CD4-positive, alpha-beta T cell treated with Interleukin-15 for 1 hour (primary cell): ENCODE measurements at regions not wholly inside any gene's neighbourhood (a gene's known extent, or its start where the extent isn't known, plus 50 kb on each side); places are given as distances from the start of the nearest gene placed in this dataset.

ENCODE experiments used
- DNase-seq: peaks from one replicate; pipeline ENCODE4 v3.0.0-alpha.2; 2020

DNA sequence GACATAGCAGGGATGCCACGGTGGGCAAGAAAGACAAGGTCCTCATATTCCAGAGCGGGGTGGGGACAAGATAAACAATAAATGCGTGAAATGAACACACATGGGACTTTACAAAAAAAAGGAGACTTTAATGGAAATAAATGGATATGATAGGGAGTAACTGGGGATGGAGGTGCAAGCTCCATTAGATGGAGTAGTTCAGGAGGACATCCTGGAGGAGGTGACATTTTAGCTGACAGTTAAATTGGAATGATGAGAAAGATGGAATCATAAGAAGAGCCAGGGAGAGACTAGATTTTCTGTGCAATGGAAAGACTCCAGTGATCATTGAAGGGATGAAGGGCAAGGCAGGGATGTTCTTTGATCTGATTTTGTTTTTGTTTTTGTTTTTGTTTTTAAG is 83.6 kb upstream of the MYL10 start:
- DNase-seq = no peak

DNA sequence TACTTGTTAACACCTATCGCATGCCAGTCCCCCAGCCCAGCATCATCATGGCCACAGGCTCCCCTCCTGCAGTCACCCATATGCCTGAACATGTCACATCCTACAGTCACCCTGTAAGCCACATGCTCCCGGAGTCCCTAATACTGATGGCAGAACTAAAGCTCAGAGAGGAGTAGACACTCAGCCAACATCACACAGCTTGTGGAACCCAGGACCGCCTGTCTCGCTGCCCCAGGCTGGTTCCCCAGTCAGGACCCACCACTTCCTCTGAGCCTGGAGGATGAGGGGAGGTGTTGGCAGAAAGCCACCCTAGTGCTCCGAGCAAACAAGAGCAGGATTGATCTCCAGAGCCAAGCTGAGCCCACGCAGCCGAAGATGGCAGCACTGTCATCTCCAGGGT is 85.0 kb upstream of the MYL10 start:
- DNase-seq = no peak

DNA sequence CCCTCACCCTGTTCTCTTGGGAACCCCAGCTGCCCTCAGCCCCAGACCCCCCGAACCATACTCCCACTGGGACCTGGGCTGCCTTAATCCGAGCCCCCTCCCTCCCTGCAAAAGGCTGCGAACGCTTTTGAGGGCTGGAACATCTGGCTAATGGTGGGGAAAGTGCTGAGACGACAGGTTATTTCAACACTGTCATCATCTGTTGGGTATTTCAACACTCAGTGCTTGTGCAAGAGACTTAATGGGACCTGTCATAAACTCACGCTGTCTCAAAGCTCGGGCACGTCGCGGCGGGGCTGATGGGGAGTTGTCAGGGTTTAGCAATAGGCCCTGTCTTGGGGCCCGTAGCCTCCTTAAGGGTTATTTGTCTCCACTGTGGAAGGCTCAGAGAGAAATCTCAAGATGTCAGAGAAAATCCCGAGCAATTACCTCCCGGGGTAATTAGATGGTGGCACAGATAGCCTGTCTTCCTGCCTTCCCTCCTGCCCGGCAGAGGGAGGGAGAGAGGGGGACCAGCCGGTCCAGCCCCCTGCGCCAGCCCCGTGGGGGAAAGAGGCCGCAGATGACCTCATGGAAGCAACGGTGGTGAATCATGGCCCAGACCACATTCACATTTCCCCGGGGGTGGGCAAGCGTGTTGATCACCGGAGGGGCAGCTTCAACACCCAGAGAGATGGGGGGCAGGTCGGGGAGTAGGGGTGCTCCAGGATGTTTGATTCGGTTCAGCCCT is 88.7 kb upstream of the MYL10 start:
- DNase-seq = peak; percentile 78

DNA sequence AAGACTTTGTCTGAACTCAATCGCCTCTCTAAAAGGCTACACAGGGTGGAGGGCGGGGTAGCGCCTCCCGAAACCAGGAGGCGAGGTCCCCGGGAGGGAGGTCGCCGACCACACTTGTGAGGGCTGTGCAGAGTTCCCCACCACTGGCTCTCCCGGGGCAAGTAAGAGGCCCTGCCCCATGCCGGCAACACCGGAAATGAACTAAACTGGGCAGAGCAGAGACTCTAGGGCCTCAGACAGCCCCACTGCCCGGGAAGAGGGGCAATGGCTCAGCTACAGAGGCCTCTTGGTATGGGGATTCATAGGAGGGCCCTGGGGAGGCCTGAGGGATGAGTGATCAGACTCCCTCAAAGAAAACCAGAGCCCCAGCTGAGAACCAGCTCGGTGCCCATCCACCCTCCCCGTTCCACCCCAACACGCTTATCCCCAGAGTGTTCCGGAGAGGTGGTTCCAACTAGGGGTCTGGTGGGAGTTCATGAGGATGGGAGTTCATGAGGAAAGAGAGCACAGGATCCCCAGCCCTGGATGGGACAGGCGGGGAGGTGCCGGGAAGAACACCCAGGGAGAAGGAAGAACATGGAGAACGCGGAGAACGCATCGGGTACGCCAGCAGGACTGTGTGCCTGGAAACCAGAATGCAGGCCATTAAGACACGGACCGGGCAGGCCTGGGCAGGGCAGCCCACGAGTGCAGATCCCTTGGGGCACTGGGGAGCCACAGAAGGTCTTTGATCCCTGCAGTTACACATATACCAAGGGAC is 89.4 kb upstream of the MYL10 start:
- DNase-seq = peak; percentile 48

DNA sequence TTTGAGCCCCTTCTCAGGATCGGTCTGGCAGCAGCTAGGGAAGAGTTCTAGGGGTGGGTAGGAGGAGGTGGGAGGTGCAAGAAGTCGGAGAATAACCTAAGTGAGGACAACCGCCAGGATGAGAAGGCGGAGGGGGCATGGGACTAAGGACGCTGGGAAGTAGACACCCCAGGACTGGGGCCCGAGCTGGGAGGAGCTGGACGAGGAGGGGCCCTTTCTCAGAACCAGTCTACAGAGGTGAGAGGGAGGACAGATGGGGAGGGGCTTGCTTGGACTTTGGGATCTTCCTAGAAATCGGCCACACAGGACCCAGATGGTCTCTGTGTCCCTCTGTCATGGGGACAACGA is 90.0 kb upstream of the MYL10 start:
- no peak for DNase-seq

DNA sequence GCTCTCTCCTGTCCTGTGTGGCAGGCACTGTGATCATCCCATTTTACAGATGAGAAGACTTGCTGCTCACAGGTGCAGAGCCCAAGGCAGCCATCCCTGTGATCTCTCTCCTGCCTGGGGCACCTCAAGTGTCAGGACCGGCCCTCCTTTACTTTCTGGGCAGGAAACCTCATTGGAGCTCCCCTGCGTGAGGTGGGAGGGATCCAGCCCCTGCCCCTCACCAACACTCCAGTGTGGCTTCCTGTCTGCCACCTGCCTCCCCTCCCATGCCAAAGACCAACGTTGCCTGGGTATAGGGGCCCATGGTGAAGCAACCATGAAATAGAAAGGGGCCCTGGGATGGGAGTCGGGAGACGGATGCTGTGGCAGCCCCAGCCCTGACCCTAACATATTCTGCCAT is 91.2 kb upstream of the MYL10 start:
- no peak for DNase-seq

DNA sequence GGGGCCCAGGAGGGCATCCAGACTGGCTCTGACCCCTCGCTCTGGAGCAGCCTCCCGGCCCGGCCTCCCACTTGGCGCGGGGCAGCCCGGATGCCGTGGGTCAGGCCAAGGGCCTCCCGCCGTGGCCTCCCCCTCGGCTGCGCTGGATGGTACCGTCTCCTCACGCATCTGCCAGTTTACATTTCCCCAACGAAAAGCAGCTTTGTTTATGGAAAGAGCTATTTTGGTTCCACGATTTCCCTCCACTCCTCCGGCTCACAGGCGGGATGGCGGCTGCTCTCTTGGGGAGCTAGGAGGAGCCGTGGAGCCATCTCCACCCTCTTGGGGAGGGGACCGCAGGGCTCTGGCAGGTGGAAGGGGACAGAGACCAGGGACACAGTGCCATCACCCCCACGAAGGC is 93.2 kb upstream of the MYL10 start:
- DNase-seq = no peak

DNA sequence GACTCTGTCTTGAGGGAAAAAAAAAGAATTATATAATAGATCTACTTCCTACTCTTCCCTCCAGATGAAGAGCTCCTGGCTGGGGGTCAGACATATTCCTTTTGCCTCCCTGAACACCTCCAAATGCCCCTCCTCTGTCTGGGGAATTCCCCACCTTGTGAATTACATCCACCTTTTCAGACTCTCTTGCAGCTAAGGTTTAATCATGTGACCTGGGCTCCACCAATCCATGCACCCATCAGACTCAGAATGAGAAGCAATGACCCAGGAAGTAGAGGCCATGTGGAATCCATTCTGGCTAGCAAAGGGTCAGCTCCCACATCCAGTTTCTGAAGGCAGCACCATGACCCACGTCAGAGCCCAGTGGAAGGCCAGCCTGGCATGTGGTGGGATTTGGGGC is 93.6 kb upstream of the CUX1 start:
- DNase-seq = no peak

DNA sequence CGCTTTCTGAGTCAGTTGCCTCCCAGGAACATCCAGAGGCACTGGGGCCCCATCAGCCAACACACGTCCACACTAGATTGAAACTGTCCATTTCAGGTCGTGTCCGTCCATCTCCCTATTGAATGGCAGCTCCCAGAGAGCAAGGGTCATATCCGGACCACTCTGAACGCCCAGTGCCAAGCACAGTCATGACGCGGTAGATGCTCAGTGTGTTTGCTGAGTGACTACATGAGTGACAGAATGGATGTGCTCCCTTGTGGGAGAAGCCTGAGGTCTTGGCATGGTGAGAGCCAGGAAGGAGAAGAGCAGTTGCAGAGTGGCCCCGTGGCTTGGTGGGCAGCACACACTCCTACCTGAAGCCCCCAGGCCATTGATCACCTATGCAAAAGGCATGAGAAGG is 92.5 kb upstream of the CUX1 start:
- no peak for DNase-seq

DNA sequence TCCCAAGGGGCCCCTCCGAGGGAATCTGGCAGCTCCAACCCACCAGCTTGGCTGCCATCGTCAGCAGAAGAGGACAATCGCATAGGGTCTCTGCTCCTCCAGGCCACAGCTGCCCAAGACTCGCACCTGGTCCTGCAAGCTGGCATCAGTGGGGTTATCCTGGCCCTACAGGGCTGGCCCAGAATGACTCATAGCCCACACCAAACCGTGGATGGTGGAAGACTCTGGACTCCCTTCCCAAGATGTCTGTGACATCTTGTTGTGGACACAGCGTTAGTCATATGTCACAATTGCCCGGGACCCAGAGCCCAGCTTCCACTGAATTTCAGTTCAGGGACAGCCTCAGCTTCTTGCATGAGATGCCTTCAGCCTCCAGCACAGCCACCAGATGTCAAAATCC is 91.5 kb upstream of the CUX1 start:
- DNase-seq = no peak

DNA sequence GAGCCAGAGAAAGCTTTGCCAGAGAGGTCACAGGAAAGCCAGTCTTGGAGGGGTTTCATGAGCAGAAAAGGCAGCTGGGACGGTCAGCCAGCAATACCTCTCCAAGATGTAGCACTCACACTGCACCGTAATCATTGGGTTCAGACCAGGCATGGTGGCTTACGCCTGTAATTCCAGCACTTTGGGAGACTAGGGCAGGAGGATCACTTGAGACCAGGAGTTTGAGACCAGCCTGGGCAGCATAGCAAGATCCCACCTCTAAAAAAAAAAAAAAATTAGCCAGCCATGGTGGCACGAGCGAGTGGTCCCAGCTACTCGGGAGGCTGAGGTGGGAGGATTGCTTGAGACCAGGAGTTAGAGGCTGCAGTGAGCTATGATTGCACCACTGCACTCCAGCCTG is 90.2 kb upstream of the CUX1 start:
- DNase-seq = no peak

DNA sequence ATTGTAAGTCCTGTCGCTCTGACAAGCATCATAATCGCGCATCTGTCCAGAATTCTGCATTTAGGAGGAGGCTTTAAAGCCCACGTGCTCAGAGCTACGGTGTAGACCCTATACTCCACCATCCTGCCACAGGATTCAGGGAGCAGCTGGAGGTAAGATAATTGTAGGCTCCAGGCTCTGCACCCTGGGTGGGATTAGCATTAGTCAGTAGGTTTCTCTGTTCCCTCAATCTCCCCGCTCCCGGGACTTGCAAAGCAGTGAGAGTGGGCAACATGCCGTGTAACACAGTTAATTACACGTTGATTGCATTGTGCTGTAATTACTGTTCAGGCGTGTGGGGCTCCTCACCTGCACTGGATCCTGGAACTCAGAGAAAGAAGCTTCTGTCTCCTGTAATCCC is 89.3 kb upstream of the CUX1 start:
- DNase-seq = no peak

DNA sequence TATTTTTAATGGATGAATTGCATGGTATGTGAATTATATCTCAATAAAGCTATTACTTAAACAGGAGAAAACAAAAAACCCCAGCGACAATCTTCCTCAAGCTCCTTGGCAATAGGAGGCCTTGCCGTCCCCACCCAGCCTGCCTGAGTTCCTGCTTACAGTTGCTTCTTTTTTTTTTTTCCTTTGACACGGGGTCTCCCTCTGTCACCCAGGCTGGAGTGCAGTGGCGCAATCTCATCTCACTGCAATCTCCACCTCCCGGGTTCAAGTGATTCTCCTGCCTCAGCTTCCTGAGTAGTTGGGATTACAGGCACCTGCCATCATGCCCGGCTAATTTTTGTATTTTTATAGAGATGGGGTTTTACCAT is 88.6 kb upstream of the CUX1 start:
- peak; percentile 42 for DNase-seq

DNA sequence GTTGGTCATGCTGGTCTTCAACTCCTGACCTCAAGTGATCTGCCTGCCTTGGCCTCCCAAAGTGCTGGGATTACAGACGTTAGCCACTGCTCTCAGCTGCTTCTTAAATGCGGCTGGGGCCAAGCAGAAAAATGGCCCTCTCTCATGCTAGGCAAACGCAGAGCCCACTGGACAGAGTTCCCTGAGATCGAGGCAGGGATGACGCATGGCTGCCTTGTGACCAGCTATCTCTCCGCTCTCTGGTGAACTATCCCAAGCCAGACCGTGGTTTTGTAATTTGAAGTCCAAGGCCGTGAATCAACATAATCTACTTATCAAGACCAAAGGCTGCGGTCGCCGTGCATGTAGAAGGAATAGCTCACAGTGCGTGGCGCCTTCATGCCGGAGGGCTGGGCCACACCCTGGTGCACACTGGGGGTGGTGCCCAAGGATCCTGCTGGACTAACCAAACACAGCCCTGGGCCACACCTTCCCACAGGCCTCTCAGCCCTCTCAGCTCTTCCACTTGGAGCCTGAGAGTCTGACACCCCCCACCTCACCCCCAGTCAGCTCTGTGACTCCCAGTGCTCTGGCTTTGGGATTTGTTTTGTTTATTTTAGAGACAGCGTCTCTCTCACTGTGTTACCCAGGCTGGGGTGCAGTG is 88.1 kb upstream of the CUX1 start:
- no peak for DNase-seq

DNA sequence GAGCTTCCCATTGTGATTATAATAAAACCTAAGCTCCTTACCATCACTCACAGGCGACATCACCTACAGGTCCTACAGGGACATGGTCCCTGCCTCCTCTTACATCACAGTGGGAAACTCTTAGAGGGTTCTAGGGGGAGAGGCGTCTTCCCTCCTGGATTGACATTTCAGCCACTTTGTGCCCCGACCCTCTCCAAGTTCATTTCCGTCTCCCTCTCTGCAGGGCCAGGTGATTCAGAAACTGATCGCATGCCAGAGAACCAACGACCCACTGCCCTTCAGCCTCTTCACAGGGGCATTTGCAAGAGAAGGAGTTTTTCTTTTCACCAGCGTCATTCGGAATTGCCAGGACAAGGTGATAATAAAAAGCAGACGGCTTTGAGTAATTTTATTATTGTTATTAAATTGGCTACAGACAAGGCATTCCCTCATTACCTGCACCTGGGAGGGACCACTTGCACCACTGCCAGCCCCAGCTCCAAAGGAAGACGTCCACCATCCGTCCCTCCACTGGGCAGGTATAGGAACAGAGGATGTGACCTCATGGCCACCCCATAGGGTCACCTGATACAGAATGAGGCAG is 85.8 kb upstream of the CUX1 start:
- no peak for DNase-seq

DNA sequence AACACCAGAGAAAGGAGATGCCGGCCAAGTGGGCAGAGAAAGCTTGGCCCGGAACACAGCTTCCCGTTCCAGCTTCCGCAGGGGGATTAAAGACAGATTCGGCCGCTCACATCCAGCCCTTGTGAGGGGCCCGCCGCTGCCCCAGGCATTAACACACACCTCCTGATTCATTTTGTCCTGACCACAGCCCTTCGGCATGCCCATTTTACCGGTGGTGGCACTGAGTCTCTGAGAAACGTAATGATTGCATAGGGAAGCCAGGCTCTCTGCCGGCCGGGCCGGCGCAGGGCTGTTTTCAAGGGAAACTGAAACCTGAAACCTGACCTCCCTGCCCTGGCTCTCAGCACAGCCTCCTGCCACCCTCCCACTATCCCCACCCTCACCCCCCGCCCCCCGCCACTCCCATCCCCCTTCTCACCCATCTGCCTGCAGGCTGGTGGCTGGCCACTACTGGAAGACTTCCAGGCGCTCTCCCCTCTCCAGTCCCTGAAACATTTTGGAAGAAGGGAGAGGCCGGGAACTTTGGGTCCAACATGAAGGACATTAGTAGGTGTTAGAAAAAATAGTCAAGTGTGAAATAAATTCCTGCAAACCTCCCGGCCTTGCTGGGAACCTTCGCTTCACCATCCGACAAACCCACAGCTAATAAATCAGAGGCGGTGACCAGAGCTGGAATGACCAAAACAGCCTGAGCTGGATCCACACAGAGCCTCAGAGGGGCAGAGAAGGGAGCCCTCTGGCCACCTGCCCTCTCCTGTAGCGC is 83.5 kb upstream of the CUX1 start:
- DNase-seq = peak; percentile 26

DNA sequence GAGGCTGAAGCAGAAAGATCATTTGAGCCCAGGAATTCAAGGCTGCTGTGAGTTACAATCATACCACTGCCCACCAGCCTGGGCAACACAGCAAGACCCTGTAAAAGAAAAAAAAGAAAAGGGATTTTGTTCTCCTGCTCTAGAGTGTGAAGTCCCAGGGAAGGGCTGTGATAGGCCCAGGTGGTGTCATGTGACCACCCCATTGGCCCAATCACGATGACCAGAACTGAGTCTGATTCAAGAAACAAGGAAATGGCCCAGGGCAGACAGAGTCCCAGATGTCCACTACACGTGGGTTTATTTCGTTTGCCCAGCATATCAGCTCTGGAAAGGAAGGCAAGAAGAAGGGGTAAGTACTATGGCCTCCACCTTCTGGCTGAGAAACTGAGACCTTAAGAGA is 81.3 kb upstream of the CUX1 start:
- DNase-seq = no peak

DNA sequence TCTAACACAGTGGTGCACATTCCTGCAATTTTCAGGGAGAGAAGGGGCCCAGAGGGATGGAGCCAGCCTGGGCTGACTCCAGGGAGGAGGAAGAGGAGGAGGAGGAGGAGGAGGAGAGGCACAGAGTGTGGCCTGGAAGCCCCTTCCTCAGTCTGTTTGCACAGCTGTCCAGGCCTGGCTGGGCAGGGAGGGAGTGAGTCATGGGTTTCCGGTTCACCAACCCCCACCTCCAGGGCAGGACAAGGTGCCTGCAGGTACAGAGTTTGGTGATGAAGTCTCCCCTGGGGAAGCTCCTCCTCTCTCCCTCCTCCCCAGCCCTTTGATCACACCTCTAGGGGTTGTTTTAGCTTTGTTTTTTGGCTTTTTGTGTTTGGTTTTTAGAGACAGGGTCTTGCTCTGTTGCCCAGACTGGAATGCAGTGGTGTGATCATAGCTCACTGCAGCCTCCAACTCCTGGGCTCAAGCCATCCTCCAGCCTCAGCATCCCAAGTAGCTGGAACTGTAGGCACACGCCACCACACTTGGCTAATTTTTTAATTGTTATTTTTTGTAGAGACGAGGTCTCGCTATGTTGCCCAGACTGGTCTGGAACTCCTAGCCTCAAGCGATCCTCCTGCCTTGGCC is 77.5 kb upstream of the CUX1 start:
- DNase-seq = no peak

DNA sequence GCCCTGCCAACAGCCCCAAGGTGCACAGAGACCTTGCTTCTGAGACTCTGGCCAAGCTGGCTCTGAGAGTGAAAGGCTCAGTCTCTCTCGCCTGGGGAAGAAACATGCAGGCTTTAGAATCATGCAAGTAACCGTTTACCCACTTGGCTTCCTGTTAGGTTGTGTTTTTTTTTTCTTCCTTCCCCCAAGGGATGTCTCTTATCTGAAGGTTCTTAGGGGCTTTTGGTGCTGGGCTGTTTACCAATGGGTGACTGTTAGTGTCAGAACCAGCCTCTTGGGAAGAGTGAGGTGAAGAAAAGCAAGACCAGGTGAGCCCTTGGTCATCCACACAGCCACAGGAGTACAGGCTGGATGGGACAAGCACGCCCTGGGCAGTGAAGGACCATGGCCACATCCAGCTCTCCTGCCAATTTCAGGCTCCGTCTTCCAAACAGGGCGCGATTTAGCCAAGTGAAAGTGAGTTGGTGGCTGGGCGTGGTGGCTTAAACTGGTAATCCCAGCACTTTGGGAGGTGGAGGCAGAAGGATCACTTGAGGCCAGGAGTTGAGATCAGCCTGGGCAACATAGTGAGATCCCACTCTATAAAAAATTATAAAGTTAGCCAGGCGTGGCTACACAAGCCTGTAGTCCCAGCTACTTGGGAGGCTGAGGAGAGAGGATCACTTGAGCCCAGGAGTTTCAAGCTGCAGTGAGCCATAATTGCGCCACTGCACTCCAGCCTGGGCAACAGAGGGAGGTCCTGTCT is 76.3 kb upstream of the CUX1 start:
- no peak for DNase-seq

DNA sequence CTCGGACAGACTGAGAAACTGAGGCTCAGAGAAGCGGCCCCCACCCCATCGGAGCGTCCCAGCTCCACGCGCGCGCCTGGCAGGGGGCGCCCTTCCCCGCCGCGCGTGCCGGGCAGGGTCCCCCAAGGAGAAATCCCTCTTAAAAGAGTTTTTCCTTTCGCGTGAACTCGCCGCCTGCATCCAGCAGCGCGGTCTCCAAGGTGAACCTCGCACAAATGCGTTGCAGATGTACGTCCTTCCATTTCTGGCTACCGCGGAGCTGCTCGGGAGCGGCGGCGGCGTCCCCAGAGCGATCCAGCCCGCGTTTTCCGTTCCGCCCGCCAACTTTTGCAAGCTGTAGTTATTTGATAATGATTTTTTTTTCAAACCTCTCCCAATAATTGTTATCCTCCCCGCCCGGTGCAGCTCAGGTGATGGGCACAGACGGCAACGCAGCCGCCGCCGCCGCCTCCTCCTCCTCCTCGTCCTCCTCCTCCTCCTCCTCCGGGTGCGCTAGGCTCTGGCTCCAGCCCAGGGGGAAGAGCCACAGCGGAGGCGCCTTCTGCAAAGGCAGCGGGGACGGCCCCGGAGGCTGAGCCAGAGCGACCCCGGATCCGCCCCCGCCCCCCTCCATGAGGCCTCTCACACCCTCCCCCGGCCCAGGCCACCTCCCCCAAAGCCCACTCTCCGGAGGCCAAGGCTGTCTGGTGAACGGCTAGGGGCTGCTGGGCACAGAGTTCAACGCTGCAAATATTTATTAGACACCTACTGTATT is 74.0 kb upstream of the CUX1 start:
- peak; percentile 56 for DNase-seq

DNA sequence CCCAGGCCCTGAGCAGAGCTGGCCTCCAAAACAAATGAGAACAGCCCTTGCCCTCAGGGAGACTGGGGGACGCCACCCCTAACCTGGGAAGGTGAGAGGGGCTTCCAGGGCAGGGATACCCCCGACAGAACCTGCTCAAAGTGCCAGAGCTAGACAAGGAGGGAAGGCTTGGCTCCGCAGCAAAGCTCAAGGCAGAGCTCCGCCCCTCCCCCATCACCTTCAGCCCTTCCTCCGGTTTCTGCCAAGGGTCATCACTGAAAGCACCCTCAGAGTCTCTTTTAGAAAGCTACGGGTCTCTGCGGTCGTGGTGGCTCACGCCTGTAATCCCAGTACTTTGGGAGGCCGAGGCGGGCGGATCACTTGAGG is 73.4 kb upstream of the CUX1 start:
- DNase-seq = no peak
